ENCODE measurements at regions not wholly inside any gene's neighbourhood (a gene's known extent, or its start where the extent isn't known, plus 50 kb on each side); places are given as distances from the start of the nearest gene placed in this dataset.
"Not testable (repeated sequence)": the region's sequence is repeated elsewhere in the genome, so short reads cannot be mapped to it uniquely, and the experiment has no call there.

DNA sequence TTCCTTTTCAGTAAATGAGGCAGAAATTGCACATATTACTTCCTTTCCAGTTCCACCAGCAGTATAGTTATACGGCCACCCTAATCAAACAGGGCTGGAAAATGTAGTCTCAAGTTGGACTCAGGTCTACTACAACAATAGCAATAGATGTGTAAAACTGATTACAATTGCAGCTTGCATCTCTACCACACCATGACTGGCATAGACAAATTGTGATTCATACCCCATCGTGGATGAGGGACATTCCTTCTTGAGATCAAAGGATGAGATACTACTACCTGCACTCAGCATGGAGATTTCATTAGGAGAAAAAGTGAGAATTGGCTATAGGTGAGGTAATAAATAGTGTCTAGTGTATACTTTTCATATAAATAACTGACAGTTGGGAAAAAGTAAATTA lies 1220.8 kb downstream of the TYW1 start:
- Histone ChIP-seq H4K20me1 (ENCODE audit: insufficient read depth, low read length) (no peaks in the 10 kb centered on the region), H3K27me3 (ENCODE audit: insufficient read depth, low read length) (no peaks in the 10 kb centered on the region), H3K4me1 (ENCODE audit: insufficient read depth, low read length) (no peaks in the 10 kb centered on the region), H3K36me3 (ENCODE audit: insufficient read depth, low read length) (no peaks in the 10 kb centered on the region), H3K27ac (ENCODE audit: low read depth, low read length) (no peak overlapping the region), H3K9me3 (ENCODE audit: low read depth, low read length) (no peaks in the 10 kb centered on the region), H3K79me2 (ENCODE audit: insufficient read depth, low read length) (no peaks in the 10 kb centered on the region), H3K4me2 (ENCODE audit: insufficient read depth, low read length) (no peak overlapping the region), H3K4me3 (ENCODE audit: insufficient read depth, low read length) (no peak overlapping the region), H2AFZ (ENCODE audit: low read length) (no peak overlapping the region)
- no peak for DNase-seq (ENCODE audit: insufficient read length, low spot score, missing footprints)
- TF ChIP-seq, protein P1, sequence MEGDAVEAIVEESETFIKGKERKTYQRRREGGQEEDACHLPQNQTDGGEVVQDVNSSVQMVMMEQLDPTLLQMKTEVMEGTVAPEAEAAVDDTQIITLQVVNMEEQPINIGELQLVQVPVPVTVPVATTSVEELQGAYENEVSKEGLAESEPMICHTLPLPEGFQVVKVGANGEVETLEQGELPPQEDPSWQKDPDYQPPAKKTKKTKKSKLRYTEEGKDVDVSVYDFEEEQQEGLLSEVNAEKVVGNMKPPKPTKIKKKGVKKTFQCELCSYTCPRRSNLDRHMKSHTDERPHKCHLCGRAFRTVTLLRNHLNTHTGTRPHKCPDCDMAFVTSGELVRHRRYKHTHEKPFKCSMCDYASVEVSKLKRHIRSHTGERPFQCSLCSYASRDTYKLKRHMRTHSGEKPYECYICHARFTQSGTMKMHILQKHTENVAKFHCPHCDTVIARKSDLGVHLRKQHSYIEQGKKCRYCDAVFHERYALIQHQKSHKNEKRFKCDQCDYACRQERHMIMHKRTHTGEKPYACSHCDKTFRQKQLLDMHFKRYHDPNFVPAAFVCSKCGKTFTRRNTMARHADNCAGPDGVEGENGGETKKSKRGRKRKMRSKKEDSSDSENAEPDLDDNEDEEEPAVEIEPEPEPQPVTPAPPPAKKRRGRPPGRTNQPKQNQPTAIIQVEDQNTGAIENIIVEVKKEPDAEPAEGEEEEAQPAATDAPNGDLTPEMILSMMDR (IDR thresholded peaks at IDR 0.05; ENCODE audit: extremely low read depth, low read depth, low read length) = no peak

DNA sequence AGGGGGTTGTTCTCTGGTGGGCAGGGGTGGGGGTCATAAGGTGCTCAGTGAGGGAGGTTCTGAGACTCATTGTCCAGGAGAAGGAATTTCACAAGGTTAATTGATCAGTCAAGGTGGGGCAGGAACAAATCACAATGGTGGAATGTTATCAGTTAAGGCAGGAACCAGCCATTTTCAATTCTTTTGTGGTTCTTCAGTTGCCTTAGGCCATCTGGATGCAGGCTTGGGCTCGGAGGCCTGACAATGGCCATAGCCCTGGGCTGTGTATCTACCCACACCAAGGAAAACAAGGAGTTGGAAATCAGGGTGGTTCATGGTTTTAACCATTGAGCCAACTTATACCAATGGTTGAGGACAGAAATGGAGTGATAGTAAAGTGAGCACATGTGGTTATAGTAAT lies 1221.8 kb downstream of the TYW1 start:
- Histone ChIP-seq H3K4me1 (ENCODE audit: insufficient read depth, low read length) (no peaks in the 10 kb centered on the region), H3K27me3 (ENCODE audit: insufficient read depth, low read length) (no peaks in the 10 kb centered on the region), H3K4me3 (ENCODE audit: insufficient read depth, low read length) (no peak overlapping the region), H3K9me3 (ENCODE audit: low read depth, low read length) (no peaks in the 10 kb centered on the region), H3K79me2 (ENCODE audit: insufficient read depth, low read length) (no peaks in the 10 kb centered on the region), H3K36me3 (ENCODE audit: insufficient read depth, low read length) (no peaks in the 10 kb centered on the region), H3K27ac (ENCODE audit: low read depth, low read length) (no peak overlapping the region), H2AFZ (ENCODE audit: low read length) (no peak overlapping the region), H4K20me1 (ENCODE audit: insufficient read depth, low read length) (no peaks in the 10 kb centered on the region), H3K4me2 (ENCODE audit: insufficient read depth, low read length) (no peak overlapping the region)
- no peak for DNase-seq (ENCODE audit: insufficient read length, low spot score, missing footprints)
- TF ChIP-seq, protein P1 (IDR thresholded peaks at IDR 0.05; ENCODE audit: extremely low read depth, low read depth, low read length) = no peak

DNA sequence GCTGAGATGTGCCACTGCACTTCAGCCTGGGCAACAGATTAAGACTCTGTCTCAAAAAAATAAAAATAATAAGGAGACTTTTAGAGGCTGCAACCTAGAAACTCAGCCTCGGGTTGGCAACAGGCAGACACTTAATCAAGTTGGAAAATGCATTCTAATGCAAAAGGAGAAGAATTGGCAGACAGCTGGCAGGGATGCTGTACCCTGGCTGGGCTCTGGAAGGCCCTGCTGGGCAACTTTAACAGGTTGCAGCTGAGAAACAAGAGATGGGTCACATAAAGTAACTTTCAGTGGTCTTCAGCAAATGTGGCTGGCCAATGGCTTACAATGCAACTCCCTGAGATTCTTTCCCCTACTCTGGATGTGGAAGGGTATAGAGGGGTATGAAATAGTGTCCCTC lies 1225.7 kb downstream of the TYW1 start:
- TF ChIP-seq, protein P1 (IDR thresholded peaks at IDR 0.05; ENCODE audit: extremely low read depth, low read depth, low read length) = no peak
- Histone ChIP-seq H3K27ac (ENCODE audit: low read depth, low read length) (no peak overlapping the region), H2AFZ (ENCODE audit: low read length) (no peak overlapping the region), H3K9me3 (ENCODE audit: low read depth, low read length) (no peaks in the 10 kb centered on the region), H3K4me2 (ENCODE audit: insufficient read depth, low read length) (no peak overlapping the region), H4K20me1 (ENCODE audit: insufficient read depth, low read length) (no peaks in the 10 kb centered on the region), H3K79me2 (ENCODE audit: insufficient read depth, low read length) (no peaks in the 10 kb centered on the region), H3K36me3 (ENCODE audit: insufficient read depth, low read length) (no peaks in the 10 kb centered on the region), H3K4me1 (ENCODE audit: insufficient read depth, low read length) (no peaks in the 10 kb centered on the region), H3K27me3 (ENCODE audit: insufficient read depth, low read length) (no peaks in the 10 kb centered on the region), H3K4me3 (ENCODE audit: insufficient read depth, low read length) (no peak overlapping the region)
- no peak for DNase-seq (ENCODE audit: insufficient read length, low spot score, missing footprints)

DNA sequence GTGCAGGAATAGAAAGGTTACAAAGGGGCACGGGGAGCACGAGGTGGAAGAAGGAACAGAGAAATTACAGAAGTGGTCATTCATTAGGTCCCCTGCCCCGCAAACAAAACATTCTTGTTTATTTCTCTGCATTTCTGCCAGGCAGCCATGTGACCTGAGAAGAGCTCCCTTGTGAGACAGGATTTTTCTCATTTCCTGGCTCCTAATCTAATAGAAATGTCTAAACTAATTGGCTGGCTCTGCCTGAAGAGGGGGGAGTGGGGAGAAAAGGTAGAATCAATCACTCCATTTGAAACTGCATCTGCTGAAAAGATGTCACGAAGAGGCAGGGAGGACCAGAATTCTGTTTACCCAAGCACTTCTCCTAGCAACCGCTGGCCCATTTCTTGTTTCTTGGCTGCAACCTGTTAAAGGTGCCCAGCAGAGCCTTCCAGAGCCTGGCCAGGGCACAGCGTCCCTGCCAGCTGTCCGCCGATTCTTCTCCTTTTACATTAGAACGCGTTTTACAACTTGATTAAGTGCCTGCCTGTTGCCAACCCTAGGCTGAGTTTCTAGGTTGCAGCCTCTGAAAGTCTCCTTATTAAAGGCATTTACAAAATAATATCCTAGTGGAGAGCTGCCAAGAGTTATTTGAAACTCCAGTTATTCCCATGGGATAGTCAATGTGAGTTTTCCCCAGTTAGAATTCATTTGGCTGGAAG lies 1227.6 kb downstream of the TYW1 start:
- no peaks in the 10 kb centered on the region for H4K20me1 ChIP-seq (ENCODE audit: insufficient read depth, low read length)
- H3K9me3 ChIP-seq (ENCODE audit: low read depth, low read length) = no peaks in the 10 kb centered on the region
- no peak overlapping the region for H3K27ac ChIP-seq (ENCODE audit: low read depth, low read length)
- H2AFZ ChIP-seq (ENCODE audit: low read length) = no peak overlapping the region
- no peaks in the 10 kb centered on the region for H3K36me3 ChIP-seq (ENCODE audit: insufficient read depth, low read length)
- no peaks in the 10 kb centered on the region for H3K27me3 ChIP-seq (ENCODE audit: insufficient read depth, low read length)
- no peak overlapping the region for H3K4me3 ChIP-seq (ENCODE audit: insufficient read depth, low read length)
- no peaks in the 10 kb centered on the region for H3K4me1 ChIP-seq (ENCODE audit: insufficient read depth, low read length)
- H3K79me2 ChIP-seq (ENCODE audit: insufficient read depth, low read length) = no peaks in the 10 kb centered on the region
- DNase-seq (ENCODE audit: insufficient read length, low spot score, missing footprints) = no peak
- H3K4me2 ChIP-seq (ENCODE audit: insufficient read depth, low read length) = no peak overlapping the region
- TF ChIP-seq, protein P1 (IDR thresholded peaks at IDR 0.05; ENCODE audit: extremely low read depth, low read depth, low read length) = no peak

DNA sequence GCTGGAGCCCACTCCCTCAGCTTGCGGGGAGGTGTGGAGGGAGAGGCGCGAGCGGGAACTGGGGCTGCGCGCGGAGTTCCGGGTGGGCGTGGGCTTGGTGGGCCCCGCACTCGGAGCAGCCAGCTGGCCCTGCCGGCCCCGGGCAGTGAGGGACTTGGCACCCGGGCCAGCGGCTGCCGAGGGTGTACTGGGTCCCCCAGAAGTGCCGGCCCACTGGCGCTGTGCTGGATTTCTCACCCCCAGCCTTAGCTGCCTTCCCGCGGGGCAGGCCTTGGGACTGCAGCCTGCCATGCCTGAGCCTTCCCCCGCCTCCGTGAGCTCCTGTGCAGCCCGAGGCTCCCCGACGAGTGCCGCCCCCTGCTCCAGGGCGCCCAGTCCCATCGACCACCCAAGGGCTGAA lies 1234.4 kb downstream of the TYW1 start:
- not testable (repeated sequence) for H3K4me2 ChIP-seq (ENCODE audit: insufficient read depth, low read length); DNase-seq (ENCODE audit: insufficient read length, low spot score, missing footprints); H3K4me3 ChIP-seq (ENCODE audit: insufficient read depth, low read length); H3K79me2 ChIP-seq (ENCODE audit: insufficient read depth, low read length); H3K36me3 ChIP-seq (ENCODE audit: insufficient read depth, low read length); H3K4me1 ChIP-seq (ENCODE audit: insufficient read depth, low read length); H3K27me3 ChIP-seq (ENCODE audit: insufficient read depth, low read length); H3K9me3 ChIP-seq (ENCODE audit: low read depth, low read length); H4K20me1 ChIP-seq (ENCODE audit: insufficient read depth, low read length); H2AFZ ChIP-seq (ENCODE audit: low read length); H3K27ac ChIP-seq (ENCODE audit: low read depth, low read length)

Data from osteoblast (primary cell).